ENCODE measurements at regions not wholly inside any gene's neighbourhood (a gene's known extent, or its start where the extent isn't known, plus 50 kb on each side); places are given as distances from the start of the nearest gene placed in this dataset.

GRCh38 chr10:8688881-8689280 lies 634.4 kb downstream of the GATA3 start:
- ATAC-seq: no peak
- Histone ChIP-seq H4K20me1 (ENCODE audit: control insufficient read depth, insufficient read depth) (no peaks in the 10 kb centered on the region), H3K79me2 (ENCODE audit: control insufficient read depth, insufficient read depth, low read length) (no peaks in the 10 kb centered on the region), H3K4me2 (ENCODE audit: control insufficient read depth, insufficient read depth) (no peak overlapping the region), H3K4me3 (no peak overlapping the region), H2AFZ (ENCODE audit: control insufficient read depth, low read depth, low read length) (no peak overlapping the region), H3K27ac (ENCODE audit: control insufficient read depth, insufficient read depth) (no peak overlapping the region), H3K9me3 (replicated peaks; ENCODE audit: control insufficient read depth, insufficient read depth, low read length) (no peaks in the 10 kb centered on the region), H3K27me3 (replicated peaks in 1 of 2; ENCODE audit: control insufficient read depth in 2 of 2, insufficient read depth in 2 of 2, low read length in 1 of 2) (no peaks in the 10 kb centered on the region), H3K4me1 (ENCODE audit: control insufficient read depth, insufficient read depth, low read length) (no peaks in the 10 kb centered on the region), H3K9ac (ENCODE audit: control insufficient read depth, insufficient read depth, low read length) (no peak overlapping the region), H3K36me3 (ENCODE audit: control insufficient read depth in 2 of 2, insufficient read depth in 2 of 2, low read length in 1 of 2) (no peaks in the 10 kb centered on the region)
- BruUV-seq (replicated peaks): no TSS peak
- DNase-seq (ENCODE audit: low read depth, low spot score): no peak
- no peak for FAIRE-seq
- in situ Hi-C loops (cut with MboI): no loop called here
- intact Hi-C loops (cut with micrococcal nuclease; ENCODE audit: unreplicated experiment): no loop called here
- 0% methylated on average over 4 of the region's 4 CpGs for WGBS (ENCODE audit: insufficient coverage, insufficient replicate concordance, low lambda C conversion rate, missing lambda C conversion rate)
- RAD21 ChIA-PET (ENCODE audit: unreplicated experiment): no interaction called here
- POLR2A ChIA-PET: no interaction called here
- SMC1A ChIA-PET (ENCODE audit: uncharacterized antibody, unreplicated experiment): interaction anchor here (0.6 kb wide), 1 partner anchor 25 kb away, joined by 3 read pairs; no protein-coding TSS in a partner anchor
- CTCF ChIA-PET: no interaction called here
- TF ChIP-seq RELA (IDR thresholded peaks at IDR 0.05; ENCODE audit: borderline replicate concordance, partially characterized antibody) (no peak), TAF1 (IDR thresholded peaks at IDR 0.05; ENCODE audit: borderline replicate concordance, low read depth, low read length) (no peak), NFYA (IDR thresholded peaks at IDR 0.05; ENCODE audit: borderline replicate concordance, low read depth, low read length) (no peak), KLF5 (IDR thresholded peaks at IDR 0.05; ENCODE audit: partially characterized antibody) (no peak), POLR2AphosphoS5 (IDR thresholded peaks at IDR 0.05; ENCODE audit: low read length) (no peak), FOXK2 (IDR thresholded peaks at IDR 0.05) (no peak), ZNF207 (IDR thresholded peaks at IDR 0.05; ENCODE audit: borderline replicate concordance) (no peak), NKRF (conservative IDR thresholded peaks at IDR 0.05) (no peak), SREBF1 (IDR thresholded peaks at IDR 0.05; ENCODE audit: low read length) (no peak), JUNB (IDR thresholded peaks at IDR 0.05) (no peak)
- TF ChIP-seq, protein P1, sequence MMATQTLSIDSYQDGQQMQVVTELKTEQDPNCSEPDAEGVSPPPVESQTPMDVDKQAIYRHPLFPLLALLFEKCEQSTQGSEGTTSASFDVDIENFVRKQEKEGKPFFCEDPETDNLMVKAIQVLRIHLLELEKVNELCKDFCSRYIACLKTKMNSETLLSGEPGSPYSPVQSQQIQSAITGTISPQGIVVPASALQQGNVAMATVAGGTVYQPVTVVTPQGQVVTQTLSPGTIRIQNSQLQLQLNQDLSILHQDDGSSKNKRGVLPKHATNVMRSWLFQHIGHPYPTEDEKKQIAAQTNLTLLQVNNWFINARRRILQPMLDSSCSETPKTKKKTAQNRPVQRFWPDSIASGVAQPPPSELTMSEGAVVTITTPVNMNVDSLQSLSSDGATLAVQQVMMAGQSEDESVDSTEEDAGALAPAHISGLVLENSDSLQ (IDR thresholded peaks at IDR 0.05): no peak
- TF ChIP-seq, protein P2, sequence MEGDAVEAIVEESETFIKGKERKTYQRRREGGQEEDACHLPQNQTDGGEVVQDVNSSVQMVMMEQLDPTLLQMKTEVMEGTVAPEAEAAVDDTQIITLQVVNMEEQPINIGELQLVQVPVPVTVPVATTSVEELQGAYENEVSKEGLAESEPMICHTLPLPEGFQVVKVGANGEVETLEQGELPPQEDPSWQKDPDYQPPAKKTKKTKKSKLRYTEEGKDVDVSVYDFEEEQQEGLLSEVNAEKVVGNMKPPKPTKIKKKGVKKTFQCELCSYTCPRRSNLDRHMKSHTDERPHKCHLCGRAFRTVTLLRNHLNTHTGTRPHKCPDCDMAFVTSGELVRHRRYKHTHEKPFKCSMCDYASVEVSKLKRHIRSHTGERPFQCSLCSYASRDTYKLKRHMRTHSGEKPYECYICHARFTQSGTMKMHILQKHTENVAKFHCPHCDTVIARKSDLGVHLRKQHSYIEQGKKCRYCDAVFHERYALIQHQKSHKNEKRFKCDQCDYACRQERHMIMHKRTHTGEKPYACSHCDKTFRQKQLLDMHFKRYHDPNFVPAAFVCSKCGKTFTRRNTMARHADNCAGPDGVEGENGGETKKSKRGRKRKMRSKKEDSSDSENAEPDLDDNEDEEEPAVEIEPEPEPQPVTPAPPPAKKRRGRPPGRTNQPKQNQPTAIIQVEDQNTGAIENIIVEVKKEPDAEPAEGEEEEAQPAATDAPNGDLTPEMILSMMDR (IDR thresholded peaks at IDR 0.05 in 2 of 3, conservative IDR thresholded peaks at IDR 0.05 in 1 of 3; ENCODE audit: control insufficient read depth in 2 of 3, extremely low read depth in 1 of 3, insufficient read depth in 1 of 3, low read depth in 3 of 3, low read length in 3 of 3): no peak
